AG04450 (cell line): ENCODE measurements at regions not wholly inside any gene's neighbourhood (a gene's known extent, or its start where the extent isn't known, plus 50 kb on each side); places are given as distances from the start of the nearest gene placed in this dataset.

Experiments
- CTCF ChIA-PET: fragments of 300-600, 350-600 bp; formaldehyde crosslinking; extraction: SDS; loops from one replicate; lab custom pipeline; 2022; ENCODE audit warnings: antibody characterized with exemption, inconsistent platforms; lab: Charles Lee
- POLR2A ChIA-PET: fragments of 350-600 bp; formaldehyde crosslinking; extraction: SDS; loops from one replicate; lab custom pipeline; 2021; ENCODE audit warnings: antibody characterized with exemption, inconsistent platforms; lab: Yijun Ruan, JAX
- DNase-seq: peaks from one replicate; pipeline ENCODE4 v3.0.0-alpha.2; 2011; ENCODE audit warnings: low read depth, low spot score
- H3K27ac ChIP-seq: one replicate; pipeline ENCODE4 v1.5.1; 2012; ENCODE audit warnings: low read depth, low read length, control low read depth
- H3K27me3 ChIP-seq: one replicate; pipeline ENCODE4 v1.6.0; 2012; ENCODE audit warnings: low read length; ENCODE audit not compliant: control insufficient read depth, insufficient read depth
- H3K4me3 ChIP-seq: 2 replicates; pipeline ENCODE4 v1.5.1; 2011; ENCODE audit warnings: mild to moderate bottlenecking, low read depth, low read length, control low read depth
- H3K9me3 ChIP-seq: 2 replicates; pipeline ENCODE4 v1.5.1; 2012; ENCODE audit warnings: low read length; ENCODE audit not compliant: control insufficient read depth, insufficient read depth
- TF ChIP-seq, protein P1 (sequence below): IDR thresholded peaks from 2 replicates; pipeline ENCODE4 v1.5.1; 2011; ENCODE audit warnings: low read depth, low read length, control low read depth, inconsistent platforms

DNA sequence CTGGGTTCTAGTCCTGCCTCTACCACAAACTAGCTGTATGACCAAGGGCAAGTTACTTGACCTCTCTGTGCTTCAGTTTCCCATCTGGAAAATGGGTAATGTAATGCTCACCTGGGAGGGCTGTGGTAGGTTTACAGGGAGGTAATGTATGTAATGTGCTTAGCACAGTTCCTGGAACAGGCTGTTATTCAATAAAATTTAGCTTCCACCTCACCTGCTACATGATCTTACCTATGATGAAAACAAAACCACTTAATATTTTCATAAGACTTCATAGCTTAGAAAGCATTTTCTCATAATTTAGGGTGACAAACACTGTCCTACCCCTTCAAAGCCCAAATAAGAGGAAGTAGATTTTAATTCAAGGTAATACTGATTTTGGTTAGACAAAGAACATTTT is 530.6 kb downstream of the FUT8 start:
- ChIA-PET CTCF (interaction anchor here (1.3 kb wide), 1 partner anchor 528 kb away, joined by 3 read pairs; no protein-coding TSS in a partner anchor), POLR2A (no interaction called here)
- TF ChIP-seq, protein P1, sequence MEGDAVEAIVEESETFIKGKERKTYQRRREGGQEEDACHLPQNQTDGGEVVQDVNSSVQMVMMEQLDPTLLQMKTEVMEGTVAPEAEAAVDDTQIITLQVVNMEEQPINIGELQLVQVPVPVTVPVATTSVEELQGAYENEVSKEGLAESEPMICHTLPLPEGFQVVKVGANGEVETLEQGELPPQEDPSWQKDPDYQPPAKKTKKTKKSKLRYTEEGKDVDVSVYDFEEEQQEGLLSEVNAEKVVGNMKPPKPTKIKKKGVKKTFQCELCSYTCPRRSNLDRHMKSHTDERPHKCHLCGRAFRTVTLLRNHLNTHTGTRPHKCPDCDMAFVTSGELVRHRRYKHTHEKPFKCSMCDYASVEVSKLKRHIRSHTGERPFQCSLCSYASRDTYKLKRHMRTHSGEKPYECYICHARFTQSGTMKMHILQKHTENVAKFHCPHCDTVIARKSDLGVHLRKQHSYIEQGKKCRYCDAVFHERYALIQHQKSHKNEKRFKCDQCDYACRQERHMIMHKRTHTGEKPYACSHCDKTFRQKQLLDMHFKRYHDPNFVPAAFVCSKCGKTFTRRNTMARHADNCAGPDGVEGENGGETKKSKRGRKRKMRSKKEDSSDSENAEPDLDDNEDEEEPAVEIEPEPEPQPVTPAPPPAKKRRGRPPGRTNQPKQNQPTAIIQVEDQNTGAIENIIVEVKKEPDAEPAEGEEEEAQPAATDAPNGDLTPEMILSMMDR: no peak
- H3K27me3 ChIP-seq: no peaks in the 10 kb centered on the region
- H3K9me3 ChIP-seq: no peaks in the 10 kb centered on the region
- DNase-seq: no peak
- no peak overlapping the region for H3K27ac ChIP-seq
- H3K4me3 ChIP-seq: no peak overlapping the region

DNA sequence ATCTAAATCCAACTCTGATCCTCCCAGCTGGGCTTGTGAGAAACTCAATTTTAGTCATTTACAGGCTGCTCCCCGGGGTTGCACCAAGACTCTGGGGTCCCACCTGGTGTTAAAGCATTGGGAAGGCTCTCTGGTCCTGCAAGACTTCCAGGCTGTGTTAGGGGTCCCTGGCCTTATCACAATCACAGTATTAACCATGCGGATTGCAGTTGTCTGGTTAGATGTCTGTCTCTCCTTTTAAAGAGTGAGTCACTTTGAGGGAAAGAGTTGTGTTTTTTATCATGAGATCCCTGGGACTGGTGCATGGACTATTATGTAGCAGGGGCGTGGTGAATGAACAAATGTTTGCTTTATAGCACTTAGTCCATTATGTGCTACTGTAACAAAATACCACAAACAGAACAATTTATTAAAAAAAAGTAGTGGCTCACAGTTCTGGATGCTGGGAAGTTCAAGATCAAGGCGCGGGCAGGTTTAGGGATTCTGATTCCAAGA is 531.4 kb downstream of the FUT8 start:
- Histone ChIP-seq H3K27me3 (no peaks in the 10 kb centered on the region), H3K4me3 (no peak overlapping the region), H3K9me3 (no peaks in the 10 kb centered on the region), H3K27ac (no peak overlapping the region)
- ChIA-PET POLR2A (no interaction called here), CTCF (no interaction called here)
- TF ChIP-seq, protein P1: no peak
- no peak for DNase-seq

DNA sequence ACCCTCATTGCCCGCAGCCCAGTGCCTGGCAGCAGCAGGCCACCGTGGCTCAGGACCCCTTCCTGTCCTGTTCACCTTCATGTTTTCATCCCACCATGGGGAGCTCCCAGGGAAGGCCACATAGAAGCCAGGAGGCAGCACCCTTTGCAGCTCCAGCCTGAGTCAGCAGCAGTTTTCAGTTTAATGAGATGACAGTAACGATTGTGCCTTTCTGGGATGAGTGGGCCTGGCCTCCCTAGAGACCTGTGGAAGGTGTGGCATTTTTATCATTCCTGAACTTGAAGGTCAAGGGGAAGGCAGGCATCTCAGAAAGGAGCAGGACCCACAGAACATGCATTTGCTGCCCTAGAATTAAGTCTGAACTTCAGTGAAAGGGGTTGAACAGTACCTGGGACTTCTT is 532.8 kb downstream of the FUT8 start:
- no peak overlapping the region for H3K27ac ChIP-seq
- POLR2A ChIA-PET: no interaction called here
- no peak for DNase-seq
- no peak overlapping the region for H3K4me3 ChIP-seq
- TF ChIP-seq, protein P1: no peak
- CTCF ChIA-PET: no interaction called here
- H3K27me3 ChIP-seq: no peaks in the 10 kb centered on the region
- no peaks in the 10 kb centered on the region for H3K9me3 ChIP-seq

DNA sequence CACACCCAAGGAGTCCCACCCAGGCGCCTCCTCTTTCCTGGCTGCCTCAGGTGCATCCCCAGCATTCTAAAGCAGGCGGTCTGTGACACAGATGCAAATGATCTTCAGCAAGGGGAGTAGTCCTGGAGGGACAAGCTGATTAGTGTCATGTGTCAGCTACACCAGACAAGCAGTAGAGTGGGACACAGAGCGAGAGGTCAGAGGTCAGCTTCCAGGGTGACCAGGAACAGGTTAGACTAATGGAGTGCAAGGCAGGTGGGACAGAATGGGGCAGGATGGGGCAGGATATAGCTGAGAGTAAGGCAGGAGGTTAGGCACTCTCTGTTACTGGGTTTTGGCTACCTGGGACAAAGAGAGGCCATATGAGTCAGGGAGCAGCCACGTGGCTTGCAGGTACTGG is 534.0 kb downstream of the FUT8 start:
- Histone ChIP-seq H3K4me3 (no peak overlapping the region), H3K27me3 (no peaks in the 10 kb centered on the region), H3K27ac (no peak overlapping the region), H3K9me3 (no peaks in the 10 kb centered on the region)
- ChIA-PET CTCF (no interaction called here), POLR2A (no interaction called here)
- TF ChIP-seq, protein P1: no peak
- DNase-seq: no peak

DNA sequence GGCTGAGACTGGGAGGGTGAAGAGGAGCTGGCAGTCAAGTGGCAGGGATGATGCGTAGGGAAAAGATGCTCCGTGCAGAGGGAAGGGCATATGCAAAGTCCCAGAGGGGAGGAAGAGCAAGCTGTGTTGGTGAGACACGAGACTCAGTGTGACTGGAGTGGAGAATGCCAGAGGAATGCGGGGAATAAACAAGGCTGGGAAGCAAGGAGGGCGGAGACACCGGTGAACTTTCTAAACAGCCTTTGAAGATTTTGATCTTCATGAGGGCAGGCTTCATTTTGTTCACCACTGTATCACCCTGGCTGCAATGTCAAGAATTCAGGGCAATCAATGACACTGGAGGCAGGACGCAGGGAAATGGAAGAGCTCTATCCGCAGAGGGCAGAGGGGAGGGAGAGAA is 535.8 kb downstream of the FUT8 start:
- ChIA-PET CTCF (interaction anchor here (2.1 kb wide), 1 partner anchor 11 kb away, joined by 16 read pairs; no protein-coding TSS in a partner anchor), POLR2A (no interaction called here)
- no peak overlapping the region for H3K4me3 ChIP-seq
- no peaks in the 10 kb centered on the region for H3K27me3 ChIP-seq
- H3K9me3 ChIP-seq: no peaks in the 10 kb centered on the region
- H3K27ac ChIP-seq: no peak overlapping the region
- TF ChIP-seq, protein P1: no peak
- no peak for DNase-seq
